ENCODE measurements at regions not wholly inside any gene's neighbourhood (a gene's known extent, or its start where the extent isn't known, plus 50 kb on each side); places are given as distances from the start of the nearest gene placed in this dataset.
"Not testable (repeated sequence)": the region's sequence is repeated elsewhere in the genome, so short reads cannot be mapped to it uniquely, and the experiment has no call there.

- DNase-seq: peak; percentile 1
Observed at GRCh38 chr6:170192905-170193304, 98.0 kb downstream of the DLL1 start.

GRCh38 chr6:170192101-170192500 lies 98.8 kb downstream of the DLL1 start:
- not testable (repeated sequence) for DNase-seq

DNA sequence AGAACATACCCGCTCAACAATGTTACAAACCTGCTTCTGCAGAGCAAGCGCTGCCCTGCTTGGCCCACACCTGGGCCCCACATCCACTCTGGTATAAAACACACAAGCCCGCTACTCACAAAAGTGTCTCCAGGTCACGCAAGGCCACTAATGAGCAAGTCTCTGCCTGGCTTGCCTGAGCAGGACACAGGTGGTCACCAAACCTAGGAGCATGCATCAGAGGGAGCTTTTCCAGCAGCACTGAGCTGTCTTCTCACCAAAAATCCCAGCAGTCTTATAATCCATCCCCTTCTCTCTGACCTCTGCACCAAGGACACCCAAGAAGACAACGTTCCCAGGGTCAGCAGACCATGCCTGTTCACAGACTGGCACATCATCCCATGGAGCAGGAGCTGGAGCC lies 100.8 kb downstream of the DLL1 start:
- no peak for DNase-seq

DNA sequence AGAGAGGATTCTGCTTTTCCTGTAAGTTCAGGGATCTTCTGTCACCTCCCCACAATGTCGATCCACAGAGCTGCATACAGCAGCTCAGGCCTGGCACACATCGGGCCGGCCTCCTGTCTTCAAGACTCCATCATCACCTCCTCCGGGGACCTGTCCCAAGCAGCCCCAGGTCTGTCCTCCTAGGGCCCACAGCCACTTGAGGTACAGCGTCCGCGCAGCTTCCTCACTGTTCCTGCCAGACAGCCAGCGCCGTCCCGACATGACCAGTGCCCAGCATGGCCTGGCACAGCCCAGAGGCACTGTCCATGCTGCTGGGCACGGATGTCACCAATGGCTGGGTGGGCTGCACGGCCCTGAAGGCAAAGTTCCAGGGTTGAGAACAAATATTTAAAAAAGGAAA lies 101.6 kb downstream of the DLL1 start:
- no peak for DNase-seq

- DNase-seq: no peak
Observed at GRCh38 chr6:170188571-170189001, 102.3 kb downstream of the DLL1 start.

GRCh38 chr6:170187669-170188566 lies 103.0 kb downstream of the DLL1 start:
- DNase-seq: no peak

DNA sequence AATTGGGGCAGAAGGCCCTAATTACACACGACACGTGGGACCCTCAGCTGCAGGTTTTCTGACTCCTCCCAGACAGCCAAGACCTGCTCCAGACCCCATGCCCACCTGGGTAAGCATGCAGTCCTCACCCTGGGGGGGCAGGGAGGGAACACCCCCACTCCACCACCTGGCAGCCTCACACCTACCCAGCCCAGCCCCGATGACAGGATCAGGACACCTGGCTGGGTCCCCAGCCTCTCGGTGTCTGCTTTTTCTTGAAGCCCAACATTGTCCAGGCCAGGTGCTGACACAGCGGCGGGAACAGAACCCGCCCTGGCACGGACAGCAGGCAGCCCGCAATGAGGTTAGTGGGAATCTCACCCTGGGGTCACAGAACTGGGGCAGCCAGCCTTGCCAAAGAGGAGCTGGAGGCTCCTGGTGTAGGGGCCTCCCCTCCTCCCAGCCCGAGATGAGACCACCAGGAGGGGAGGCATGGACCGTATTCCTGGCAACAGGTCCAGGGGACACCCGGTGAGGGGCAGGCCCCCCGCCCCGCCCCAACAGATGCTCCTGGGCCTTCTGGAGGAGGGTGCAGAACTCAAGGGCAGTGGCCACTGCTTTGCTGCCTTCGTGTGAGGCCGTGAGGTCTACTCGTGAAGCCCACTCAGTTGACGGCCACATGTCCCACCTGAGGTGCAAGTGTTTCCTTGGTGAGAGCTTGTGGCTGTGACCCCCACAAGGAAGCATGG lies 103.8 kb downstream of the DLL1 start:
- DNase-seq: no peak

- no peak for DNase-seq
Observed at GRCh38 chr6:170186006-170186935, 104.6 kb downstream of the DLL1 start.

DNA sequence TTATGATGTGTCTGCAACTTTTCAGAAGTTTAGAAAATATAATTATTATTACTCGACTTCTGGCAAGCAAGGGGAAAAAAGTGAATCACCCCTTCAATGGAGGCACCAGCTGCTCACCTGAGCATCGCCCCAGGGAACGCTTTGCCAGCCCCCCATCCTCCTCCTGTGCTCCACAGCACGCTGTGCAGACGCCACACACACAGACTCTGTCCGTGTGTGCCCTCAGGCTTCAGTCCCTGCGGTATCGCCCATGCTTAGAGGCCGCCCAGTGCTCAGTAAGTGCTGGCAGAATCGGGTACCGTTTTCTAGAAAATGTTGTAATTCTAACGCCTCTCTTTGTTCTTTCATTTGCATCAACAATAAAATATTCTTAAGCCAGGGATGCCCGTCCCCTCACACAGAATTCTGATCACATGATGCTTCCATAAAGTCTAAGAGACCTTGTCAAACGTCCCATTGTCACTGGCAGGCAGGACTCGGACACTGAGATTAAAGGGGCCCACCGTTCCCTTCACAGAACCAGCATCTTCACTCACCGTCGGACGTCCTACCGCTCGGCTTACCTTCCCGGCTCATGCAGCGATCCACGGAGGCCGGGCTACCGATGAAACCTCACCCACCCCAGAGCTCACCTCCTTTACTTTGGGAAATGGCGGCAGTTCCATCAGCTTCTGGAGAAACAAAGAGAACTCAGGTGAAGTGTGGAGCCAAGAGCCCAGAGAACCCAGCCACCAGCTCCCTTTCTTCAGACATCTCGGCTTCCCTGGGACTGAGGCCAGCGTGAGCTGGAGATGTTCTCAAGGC lies 105.5 kb downstream of the DLL1 start:
- DNase-seq: no peak

GRCh38 chr6:170184316-170184715 lies 106.6 kb downstream of the DLL1 start:
- DNase-seq: no peak

GRCh38 chr6:170183521-170183920 lies 107.4 kb downstream of the DLL1 start:
- no peak for DNase-seq

DNA sequence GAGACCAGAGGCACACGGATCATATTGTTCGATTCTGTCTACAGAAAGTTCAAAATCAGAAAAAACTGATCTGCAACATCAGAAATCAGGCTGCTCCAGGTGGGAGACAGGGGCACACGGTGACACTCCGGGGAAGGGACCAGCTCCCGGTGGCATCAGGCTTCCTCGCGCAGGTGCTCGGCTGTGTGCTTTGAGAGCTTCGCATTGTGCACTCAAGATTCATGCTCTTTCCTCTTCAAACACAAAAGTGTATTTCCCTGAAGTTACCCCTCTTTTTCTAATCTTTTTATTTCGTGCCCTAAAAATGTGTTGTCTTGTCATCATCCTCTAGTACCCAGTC lies 108.1 kb downstream of the DLL1 start:
- no peak for DNase-seq

DNA sequence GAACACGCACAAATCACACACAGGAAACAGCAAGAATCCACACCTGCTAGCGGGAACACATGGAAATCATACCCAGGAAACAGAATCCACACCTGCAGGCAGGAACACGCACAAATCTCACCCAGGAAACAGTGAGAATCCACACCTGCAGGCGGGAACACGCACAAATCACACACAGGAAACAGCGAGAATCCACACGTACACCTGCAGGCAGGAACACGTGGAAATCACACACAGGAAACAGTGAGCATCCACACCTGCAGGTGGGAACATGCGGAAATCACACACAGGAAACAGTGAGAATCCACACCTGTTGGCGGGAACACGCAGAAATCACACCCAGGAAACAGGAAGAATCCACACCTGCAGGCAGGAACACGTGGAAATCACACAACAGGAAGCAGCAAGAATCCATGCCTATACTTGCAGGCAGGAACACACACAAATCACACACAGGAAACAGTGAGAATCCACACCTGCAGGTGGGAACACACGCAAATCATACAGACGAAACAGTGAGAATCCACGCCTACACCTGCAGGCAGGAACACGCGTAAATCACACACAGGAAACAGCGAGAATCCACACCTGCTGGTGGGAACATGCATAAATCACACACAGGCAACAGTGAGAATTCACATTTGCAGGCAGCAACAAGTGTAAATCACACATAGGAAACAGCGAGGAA lies 108.6 kb downstream of the DLL1 start:
- DNase-seq: no peak

- DNase-seq: no peak
Observed at GRCh38 chr6:170181338-170181690, 109.6 kb downstream of the DLL1 start.

DNA sequence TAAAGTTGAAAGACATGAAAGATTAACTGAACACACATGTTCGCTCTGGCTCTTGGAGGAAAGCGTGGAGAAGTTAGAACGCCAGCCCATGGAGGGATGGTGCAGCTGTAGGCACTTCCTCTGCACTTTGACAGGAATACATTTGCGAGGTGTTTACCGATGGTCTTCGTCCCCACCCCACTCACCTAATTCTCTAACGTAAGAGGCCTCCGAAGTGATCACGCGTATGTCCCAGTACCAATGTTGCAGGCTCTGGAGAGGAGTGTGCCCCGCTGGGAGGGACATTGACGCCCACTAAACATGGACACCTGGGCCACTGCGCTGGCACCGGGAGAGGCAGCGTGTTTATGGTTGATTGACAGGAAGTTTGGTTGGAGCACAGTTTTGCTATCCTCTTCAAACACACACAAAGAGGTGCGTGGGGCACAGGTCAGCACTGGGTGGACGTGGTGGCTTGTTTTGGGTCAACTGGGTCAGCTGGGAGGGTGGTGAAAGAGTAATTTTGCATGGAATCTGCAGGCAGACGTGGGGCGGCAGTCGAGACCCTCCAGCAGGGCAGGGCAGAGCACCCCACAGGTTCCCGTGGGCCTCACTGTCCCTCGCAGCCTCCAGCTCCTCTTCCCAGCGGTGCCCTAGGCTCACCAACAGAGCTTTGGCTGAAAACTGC lies 110.1 kb downstream of the DLL1 start:
- no peak for DNase-seq

GRCh38 chr6:170179616-170180324 lies 111.1 kb downstream of the DLL1 start:
- DNase-seq: no peak

DNA sequence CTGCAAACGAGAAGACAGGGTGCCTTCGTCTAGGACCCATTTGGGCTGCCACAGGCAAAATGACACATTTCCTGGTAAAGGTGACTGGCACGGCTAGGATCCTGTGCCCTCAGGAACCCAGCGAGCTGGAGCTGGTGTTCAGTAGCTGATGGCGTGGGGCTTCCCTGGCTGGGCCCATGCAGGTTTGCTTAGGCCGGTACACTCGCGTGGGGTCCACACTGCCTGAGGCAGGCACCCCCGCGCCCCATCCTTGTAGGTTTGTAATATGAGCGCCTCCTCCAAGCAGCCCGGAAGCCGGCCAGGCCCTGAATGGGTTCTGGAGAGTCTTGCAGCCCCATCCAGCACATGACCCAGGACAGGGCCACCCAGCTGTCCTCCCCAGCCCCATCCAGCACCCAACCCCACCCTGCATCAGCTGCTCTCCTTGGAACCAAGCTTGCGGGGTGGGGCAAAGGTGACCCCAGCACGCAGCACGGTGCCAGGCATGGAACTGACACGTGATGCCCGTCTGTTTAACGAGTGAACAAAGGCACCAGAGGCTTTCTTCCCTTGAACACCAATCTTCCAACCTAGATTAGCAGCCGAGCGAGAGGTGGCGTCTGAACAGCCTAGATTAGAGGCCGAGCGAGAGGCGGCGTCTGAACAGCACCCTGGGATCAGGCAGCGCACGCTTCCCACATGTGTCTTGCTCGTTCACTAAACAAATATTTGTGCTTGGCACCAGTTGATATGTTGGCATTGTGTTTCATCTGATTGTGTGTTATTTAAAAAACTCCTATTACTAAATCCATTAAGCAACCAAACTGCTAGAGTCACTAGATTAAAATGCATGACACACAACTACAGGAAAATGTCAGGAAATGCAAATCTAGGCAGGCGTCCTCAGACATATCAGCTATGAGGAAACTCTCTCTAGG lies 112.1 kb downstream of the DLL1 start:
- no peak for DNase-seq

DNA sequence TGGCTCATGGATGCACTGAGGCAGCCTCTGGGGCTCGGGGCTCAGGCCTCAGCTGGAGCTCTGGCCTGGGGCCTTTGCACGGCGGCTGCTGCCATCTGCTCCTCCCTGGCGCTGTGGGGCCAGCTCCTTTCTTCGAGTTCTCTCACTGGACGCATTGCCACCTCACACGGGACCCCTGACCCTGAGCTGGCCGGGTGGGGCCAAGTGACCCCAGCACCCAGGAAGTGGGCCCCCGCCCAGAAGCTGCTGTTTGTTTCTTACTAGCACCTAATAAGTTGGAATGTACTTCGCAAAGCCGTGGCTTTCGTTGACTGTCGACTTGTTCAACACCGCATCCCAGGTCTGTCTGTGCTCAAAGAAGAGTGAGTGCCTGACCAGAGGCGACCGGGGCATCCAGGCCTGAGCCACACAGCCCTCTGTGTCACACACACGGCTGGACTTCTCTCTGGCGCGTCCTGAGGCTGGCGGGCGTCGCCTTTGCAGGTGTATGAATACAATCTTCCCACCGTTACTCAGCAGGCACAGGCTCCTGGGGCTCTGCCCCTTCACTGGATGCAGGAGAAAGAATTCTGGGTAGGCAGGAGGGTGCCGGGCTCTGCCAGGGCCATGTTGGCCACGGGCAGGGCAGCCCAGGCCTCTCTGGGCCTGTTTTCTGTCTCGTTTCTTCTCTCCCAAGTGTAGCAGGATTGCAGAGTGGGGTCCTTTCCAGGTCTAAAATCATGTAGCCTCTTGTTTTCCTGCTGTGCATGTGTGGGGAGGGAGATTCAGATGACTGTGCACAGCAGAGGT lies 112.9 kb downstream of the DLL1 start:
- DNase-seq: no peak
